IPS-NIHi7 (cell line): ENCODE measurements at regions not wholly inside any gene's neighbourhood (a gene's known extent, or its start where the extent isn't known, plus 50 kb on each side); places are given as distances from the start of the nearest gene placed in this dataset.

ENCODE experiments used
- DNase-seq: peaks from one replicate; pipeline ENCODE4 v3.0.0; 2012; ENCODE audit warnings: mixed read lengths; ENCODE audit errors: extremely low spot score

DNA sequence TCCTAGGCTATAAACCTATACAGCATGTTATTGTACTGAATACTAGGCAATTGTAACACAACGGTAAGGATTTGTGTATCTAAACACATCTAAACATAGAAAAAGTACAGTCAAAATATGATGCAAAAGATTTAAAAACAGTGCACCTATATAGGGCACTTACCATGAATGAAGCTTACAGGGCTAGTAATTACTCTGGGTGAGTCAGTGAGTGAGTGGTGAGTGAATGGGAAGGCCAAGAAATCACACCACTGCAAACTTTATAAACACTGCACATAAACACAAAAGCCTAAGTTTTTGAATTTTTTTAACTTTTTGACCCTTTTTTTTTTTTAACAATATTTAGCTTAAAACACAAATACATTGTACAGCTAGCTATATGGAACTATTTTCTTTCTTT, 204.7 kb upstream of the CTNNB1 start:
- no peak for DNase-seq

DNA sequence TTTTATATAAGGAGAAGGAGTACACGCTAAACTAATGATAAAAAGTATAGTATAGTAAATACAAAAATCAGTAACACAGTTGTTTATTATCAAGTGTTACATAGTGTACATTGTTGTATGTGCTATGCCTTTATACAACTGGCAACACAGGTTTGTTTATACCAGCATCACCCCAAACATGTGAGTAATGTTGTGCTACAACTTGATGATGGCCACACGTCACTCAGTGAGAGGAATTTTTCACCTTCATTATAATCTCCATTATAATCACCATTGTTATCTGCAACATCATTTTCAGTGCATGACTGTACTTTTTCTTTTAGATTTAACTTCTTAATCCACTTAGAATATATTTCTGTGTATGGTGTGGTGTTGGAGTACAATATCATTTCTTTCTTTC, 204.0 kb upstream of the CTNNB1 start:
- no peak for DNase-seq

- peak; percentile 69 for DNase-seq
Observed at GRCh38 chr3:40996382-40996781, 202.9 kb upstream of the CTNNB1 start.

DNA sequence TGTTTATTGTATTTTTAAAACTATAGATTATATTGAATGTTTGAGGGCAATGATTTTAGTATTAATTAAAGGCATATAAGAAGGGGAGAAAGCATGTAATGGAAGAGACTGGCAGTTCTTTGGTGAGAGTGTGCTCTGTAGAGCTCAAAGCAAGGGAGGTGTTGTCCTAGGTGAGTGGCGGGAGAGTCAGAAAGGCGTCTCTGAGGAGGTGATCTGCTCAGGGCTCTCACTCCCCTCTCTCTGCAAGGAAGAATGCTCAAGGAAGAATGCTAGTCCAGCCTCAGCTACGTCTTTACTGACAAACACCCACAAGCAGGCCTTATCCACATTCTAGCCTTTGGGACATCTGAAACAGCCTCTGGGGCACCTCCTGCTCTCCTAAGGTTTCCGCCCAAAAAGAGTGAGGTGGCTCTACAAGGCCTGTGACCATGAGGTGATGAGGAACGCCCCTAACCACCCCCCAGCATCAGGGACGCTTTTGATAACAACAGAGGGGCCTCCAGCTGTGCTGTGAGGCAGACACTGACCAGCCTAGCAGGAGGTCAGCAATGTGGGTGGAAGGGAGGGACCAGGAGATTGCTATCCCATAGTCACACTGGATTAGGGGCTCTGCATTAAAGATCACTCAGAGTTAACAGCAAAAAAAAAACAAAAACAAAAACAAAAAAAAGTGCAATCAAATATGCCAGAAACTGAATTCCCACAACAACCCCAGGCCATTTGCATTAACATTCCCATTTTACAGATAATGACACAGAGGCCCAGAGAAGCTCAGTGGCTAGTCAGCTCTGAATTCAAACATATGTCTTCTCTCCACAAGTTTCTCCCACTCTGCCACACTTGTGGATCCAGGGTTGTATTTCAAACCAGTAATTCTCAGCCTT, 202.2 kb upstream of the CTNNB1 start:
- peak; percentile 66 for DNase-seq

DNA sequence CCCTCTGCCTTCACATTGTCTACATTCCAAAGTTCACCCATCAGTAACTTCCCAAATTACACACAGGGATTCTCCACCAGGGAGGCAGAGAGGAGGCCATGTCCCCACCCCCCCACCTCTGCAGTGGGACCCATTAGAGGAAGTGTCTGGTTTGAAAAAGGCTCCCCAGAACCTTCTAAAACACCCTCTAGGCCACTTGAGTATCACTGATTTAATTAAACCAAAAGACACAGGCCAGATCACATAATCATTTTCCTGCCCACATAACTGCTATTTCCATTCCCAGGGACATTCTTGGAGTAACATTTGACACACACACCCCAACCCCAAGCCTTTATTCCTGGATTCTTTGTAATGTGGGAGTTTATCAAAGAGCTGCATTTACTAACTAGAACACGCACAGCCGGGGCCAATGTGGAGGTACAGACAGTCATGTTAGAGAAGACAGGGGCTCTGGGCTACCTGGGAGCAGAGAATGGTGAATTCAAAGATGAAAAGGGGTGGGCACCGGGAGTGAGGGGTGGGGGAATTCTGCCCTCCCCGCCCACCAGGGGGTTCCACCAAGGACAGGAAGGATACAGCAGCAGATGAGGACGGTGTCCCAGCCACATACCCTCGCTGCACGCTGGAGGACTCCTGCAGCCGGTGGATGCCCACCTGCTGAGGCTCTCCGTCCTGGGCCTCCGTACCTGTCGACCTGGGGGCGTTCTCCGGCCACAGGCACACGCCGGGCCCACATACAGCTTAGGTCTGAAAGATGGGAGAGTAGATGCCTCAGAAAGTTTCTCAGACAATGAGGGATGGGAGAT, 201.4 kb upstream of the CTNNB1 start:
- DNase-seq, result no peak

GRCh38 chr3:40999682-41000081, 199.6 kb upstream of the CTNNB1 start:
- no peak for DNase-seq

GRCh38 chr3:41000471-41000870, 198.8 kb upstream of the CTNNB1 start:
- DNase-seq, result no peak

GRCh38 chr3:41001556-41001955, 197.7 kb upstream of the CTNNB1 start:
- no peak for DNase-seq

- no peak for DNase-seq
Observed at GRCh38 chr3:41002104-41002503, 197.2 kb upstream of the CTNNB1 start.

DNA sequence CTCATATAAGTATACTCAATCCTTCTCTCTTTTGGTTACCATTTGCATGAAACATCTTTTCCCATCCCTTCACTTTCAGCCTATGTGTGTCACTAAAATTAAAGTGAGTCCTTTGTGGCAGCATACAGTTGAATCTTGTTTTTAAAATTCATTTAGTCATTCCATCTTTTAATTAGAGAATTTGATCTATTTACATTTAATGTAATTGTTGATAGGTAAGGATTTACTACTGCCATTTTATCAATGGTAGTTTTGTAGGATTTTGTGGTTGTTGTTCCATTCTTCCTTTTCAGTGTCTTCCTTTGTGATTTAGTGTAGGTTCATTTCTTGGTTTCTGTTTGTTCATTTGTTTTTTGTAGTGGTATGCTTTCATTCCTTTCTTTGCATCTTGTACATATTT, 191.9 kb upstream of the CTNNB1 start:
- no peak for DNase-seq

GRCh38 chr3:41011854-41012253, 187.5 kb upstream of the CTNNB1 start:
- no peak for DNase-seq

- no peak for DNase-seq
Observed at GRCh38 chr3:41018855-41019254, 180.4 kb upstream of the CTNNB1 start.

GRCh38 chr3:41024031-41024836, 175.1 kb upstream of the CTNNB1 start:
- DNase-seq, result no peak

DNA sequence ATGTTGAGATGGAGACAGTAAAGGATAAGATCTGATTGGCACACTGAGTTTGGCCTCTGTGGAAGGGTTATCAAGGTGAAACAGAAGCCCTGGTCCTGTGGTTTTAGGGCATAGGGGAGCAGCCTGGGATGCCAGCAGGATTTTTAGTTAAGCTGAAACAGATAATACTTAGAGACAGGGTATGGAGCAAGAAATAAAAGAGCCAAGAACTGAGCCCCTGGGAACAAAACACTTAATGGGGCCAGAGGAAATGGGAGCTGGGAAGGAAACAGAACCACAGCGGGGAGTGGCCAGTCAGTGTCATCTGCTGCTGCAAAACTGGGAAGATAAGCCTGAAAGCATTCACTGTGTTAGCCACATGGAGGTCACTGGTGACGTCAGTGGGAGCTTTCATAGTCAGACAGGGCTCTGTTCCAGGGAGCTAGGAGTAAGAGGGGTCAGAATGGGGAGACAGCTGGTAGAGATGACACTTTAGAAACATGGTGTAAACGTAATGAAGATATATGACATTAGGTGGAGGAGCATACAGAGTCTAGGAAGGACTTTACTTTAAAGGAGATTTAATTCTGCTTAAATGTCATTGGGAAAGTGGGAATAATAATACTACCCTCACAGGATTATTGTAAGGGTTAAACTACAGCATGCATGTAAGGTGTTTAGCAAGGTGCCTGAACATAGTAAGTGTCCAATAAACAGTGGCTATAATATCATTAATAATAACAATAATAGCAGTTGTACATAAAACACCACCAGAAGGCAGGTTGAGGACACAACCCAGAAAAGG, 172.7 kb upstream of the CTNNB1 start:
- peak; percentile 43 for DNase-seq

GRCh38 chr3:41029356-41029755, 169.9 kb upstream of the CTNNB1 start:
- no peak for DNase-seq

DNA sequence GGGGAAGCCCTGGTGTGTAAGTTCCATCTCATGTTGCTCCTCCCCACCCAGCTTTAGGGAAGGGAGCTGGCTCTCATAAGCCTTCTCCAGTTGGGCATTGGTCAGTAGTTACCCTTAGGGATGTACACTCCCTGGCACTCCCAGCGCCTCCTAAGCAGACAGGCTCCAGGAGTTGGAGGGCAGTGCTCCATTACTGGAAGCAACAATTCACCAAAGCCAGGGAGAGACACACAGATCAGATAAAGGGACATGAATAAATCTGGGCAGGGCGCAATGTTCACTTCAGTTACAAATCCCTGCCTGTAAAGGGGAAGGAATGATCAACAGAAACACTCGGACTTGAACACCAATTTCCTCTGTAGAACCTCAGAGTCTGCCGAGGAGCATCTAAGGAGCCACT, 169.1 kb upstream of the CTNNB1 start:
- no peak for DNase-seq

DNA sequence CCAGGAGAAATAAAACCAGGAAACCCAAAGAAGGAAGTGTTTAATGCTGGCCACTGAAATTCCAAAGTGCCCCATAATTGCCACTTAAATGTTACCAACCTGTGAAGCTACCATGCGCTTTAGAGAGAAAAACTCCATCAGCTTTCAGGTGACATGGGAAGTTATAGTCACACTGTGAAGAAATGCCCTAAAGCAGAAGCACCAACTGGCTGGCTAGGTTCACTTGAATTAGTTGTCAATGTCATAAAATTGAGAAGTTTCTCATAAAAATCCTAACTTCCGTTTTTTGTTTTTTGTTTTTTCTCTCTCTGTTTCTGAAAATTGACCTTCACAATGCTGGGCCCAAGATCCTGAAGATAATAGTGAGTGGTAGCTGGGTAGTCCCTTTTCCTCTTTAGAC, 167.9 kb upstream of the CTNNB1 start:
- no peak for DNase-seq

- peak; percentile 55 for DNase-seq
Observed at GRCh38 chr3:41033956-41034519, 165.3 kb upstream of the CTNNB1 start.

DNA sequence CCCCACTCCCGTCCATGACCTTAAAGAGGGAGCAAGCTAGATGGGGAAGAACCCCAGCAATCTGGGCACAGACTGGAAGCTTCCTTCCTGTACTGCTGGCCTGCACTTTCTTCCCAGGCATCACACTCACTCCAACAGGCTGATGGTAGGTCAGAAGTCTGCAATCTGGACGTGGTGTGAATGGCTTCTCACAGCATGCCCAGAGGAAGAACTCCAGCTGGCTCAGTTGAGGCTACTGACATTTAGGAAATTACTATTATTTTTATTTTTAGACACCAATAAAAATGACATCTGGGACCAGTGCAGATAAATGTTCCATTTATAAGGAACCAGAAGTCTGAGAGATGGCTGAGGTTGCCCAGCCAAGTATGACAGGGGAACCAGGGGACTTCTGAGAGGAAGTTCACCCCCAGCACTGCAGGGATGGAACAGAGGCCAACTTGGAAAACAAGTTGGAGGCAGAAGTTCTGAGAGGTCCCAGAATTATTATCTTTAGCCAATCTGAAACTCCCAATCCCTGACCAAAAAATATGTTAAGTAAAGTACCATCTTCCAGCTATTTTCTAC, 163.8 kb upstream of the CTNNB1 start:
- no peak for DNase-seq

- DNase-seq, result no peak
Observed at GRCh38 chr3:41037651-41038334, 161.5 kb upstream of the CTNNB1 start.
